Spinal cord (tissue), 10 donors: ENCODE measurements at regions not wholly inside any gene's neighbourhood (a gene's known extent, or its start where the extent isn't known, plus 50 kb on each side); places are given as distances from the start of the nearest gene placed in this dataset. TPM values are rescaled to one million over a fixed set of nuclear protein-coding genes. Genes with fewer than 3 reads are reported as not detected.

Experiments used
- DNase-seq, 6 donors: peaks; one replicate each; pipeline versions ENCODE4 v3.0.0 to v3.0.0-alpha.2; 2013 to 2015; ENCODE audit warnings: low spot score in 6 of 6, low read depth in 4 of 6
- H3K27ac ChIP-seq: one replicate; pipeline ENCODE4 v1.5.1; 2013; ENCODE audit warnings: low read depth, low read length, control low read depth
- H3K27me3 ChIP-seq: one replicate; pipeline ENCODE4 v1.6.1; 2013; ENCODE audit warnings: low read length; ENCODE audit not compliant: control insufficient read depth, insufficient read depth
- H3K36me3 ChIP-seq: one replicate; pipeline ENCODE4 v1.6.1; 2013; ENCODE audit warnings: low read length; ENCODE audit not compliant: control insufficient read depth, insufficient read depth
- H3K4me1 ChIP-seq: one replicate; pipeline ENCODE4 v1.6.1; 2013; ENCODE audit warnings: low read length; ENCODE audit not compliant: control insufficient read depth, insufficient read depth
- H3K4me3 ChIP-seq: one replicate; pipeline ENCODE4 v1.5.1; 2013; ENCODE audit warnings: low read depth, low read length, control low read depth
- H3K9me3 ChIP-seq: one replicate; pipeline ENCODE4 v1.6.1; 2013; ENCODE audit warnings: low read length; ENCODE audit not compliant: control insufficient read depth, insufficient read depth
- WGBS: methylation state at CpG from one replicate; pipeline ENCODE4 v1.1.5; 2013; ENCODE audit warnings: missing lambda C conversion rate; ENCODE audit not compliant: insufficient coverage; 5-methylcytosine and 5-hydroxymethylcytosine counted together
- small RNA-seq: library from RNA; depleted of rRNA; stranded (forward); fragments of <200 nt; gene quantifications from one replicate; pipeline ENCODE3, GENCODE V24; 2014; ENCODE audit warnings: low replicate concordance
- donor health status: healthy.

DNA sequence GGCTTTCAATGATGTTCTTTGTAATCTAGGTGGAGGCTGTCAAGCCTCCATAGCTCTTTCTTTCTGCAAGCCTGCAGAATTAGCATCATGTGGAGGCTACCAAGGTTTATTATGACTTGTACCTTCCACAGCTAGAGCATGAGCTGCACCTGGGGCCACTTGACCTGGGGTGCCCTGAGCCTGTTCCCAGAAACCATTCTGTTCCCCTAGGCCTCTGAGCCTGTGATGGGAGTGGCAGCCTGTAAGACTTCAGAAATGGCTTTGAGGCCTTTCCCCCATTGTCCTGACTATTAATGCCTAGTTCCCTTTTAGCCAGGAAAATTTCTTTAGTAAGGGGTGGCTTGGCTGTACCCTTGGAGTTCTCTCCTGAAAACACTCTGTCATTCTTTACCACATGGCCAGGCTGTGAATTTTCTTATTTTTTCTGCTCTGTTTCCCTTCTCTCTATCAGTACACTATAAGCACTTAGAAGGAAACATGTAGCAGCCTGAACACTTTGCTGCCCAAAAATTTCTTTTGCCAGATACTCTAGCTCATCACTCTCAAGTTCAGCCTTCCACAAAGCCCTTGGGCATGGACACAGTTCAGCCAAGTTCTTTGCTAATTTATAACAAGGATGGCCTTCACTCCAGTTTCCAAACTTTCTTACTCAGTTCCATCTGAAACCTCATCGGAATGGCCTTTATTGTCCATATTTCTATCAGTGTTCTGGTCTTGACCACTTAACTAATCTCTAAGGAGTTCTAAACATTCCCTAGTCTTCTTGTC lies 61.4 kb upstream of the NR3C1 start:
- Histone ChIP-seq H3K4me3 (no peak overlapping the region), H3K9me3 (peaks cover 2% of the 10 kb centered on the region), H3K4me1 (no peaks in the 10 kb centered on the region), H3K27ac (no peak overlapping the region), H3K36me3 (no peaks in the 10 kb centered on the region), H3K27me3 (no peaks in the 10 kb centered on the region)
- no peak for DNase-seq
- WGBS = 100% methylated on average over 1 of the region's 1 CpG

DNA sequence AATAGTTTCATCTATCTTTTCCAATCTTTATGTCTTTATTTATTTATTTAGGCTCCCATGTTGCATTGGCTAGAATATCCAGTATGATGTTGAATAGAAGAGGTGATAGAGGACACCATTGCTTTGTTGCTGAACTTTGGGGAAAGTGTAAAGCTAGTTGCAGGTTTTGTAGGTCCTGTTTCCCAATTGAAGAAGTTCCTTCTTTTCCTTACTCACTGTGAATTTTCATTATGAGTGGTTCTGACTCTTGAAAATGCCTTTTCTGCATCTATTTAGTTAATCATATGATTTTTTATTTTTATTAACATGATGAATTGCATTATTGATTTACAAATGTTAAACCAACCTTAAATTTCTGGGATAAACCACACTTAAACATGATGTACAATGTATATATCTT lies 58.9 kb upstream of the NR3C1 start:
- Histone ChIP-seq H3K36me3 (no peaks in the 10 kb centered on the region), H3K9me3 (peaks cover 2% of the 10 kb centered on the region), H3K4me3 (no peak overlapping the region), H3K4me1 (no peaks in the 10 kb centered on the region), H3K27ac (no peak overlapping the region), H3K27me3 (no peaks in the 10 kb centered on the region)
- no peak for DNase-seq

DNA sequence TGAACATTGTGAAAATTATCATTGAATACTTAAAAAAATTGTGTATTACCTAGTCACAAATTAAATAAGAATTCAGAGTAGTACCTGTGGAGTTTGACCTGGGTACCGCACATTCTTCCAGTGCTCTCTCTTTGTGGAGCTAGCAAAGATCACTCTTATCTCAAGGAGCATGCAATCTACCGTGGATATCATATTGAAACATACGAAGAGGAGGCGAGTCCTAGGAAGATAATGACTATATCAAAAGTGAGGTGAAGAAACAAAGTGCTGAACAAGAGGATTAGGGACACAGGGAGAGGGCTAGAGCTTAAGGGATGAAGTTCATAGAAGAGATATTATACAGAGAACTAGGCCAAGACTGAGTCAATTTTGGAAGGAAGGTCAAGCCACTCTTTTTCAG lies 55.9 kb upstream of the NR3C1 start:
- H3K4me1 ChIP-seq = no peaks in the 10 kb centered on the region
- H3K27me3 ChIP-seq = no peaks in the 10 kb centered on the region
- H3K4me3 ChIP-seq = no peak overlapping the region
- no peak overlapping the region for H3K27ac ChIP-seq
- H3K36me3 ChIP-seq = no peaks in the 10 kb centered on the region
- no peak for DNase-seq
- no peaks in the 10 kb centered on the region for H3K9me3 ChIP-seq
- no CpG with 5 or more reads among the region's 4 CpGs for whole genome bisulfite sequencing

DNA sequence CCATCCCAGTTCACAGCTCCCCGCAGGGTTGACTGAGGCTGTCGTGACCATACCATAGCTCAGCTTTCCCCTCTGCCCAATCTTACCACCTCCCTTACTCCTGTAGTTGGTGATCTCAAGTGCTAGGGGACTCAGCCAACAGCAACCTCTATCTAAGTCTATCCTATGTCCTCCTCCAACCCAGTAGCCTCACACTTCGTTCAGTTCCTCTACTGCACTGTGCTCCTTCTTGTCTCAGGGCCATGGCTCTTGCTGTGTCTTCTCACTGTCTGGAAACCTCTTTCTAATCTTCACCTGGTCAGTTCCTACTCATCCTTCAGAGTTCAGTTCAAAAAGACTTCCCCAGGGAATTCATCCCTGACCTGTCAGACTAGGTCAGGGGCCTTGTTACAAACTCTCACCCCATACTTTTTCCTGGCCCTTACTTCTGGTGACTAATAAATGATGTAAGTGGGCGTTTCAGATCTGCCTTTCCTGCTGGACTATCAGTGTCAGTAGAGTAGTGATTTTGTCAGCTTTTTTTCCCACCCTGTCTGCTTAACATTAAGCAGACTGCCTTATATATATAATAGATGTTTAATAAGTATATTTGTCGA lies 53.6 kb upstream of the NR3C1 start:
- Histone ChIP-seq H3K36me3 (no peaks in the 10 kb centered on the region), H3K4me3 (no peak overlapping the region), H3K4me1 (no peaks in the 10 kb centered on the region)

DNA sequence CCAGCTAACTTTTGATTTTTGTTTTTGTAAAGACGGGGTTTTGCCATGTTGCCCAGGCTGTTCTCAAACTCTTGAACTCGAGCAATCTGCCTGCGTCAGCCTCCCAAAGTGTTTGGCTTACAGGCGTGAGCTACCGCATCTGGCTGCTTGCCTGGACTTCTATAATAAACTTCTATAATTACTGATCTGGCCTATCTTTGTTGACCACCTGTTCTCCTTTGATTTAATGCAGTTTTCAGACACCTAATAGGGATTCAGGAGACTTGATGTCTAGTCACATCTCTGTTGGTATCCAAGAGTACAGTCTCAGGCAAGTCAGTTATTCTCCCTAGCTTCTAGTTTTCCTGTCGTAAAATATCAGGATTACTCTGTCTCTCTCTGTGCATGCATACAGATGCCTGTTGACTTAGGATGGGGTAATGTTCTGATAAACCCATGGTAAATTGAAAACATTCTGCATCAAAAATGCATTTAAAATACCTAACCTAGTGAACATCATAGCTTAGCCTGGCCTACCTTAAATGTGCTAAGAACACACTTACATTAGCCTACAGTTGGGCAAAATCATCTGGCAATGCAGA lies 51.5 kb upstream of the NR3C1 start:
- DNase-seq = no peak
- Histone ChIP-seq H3K9me3 (no peaks in the 10 kb centered on the region), H3K27ac (no peak overlapping the region), H3K27me3 (no peaks in the 10 kb centered on the region), H3K36me3 (no peaks in the 10 kb centered on the region), H3K4me1 (no peaks in the 10 kb centered on the region), H3K4me3 (no peak overlapping the region)
- 77% methylated on average over 4 of the region's 6 CpGs for WGBS

More for the DNA sequence above, 53.6 kb upstream of the NR3C1 start:
- Histone ChIP-seq H3K27me3 (no peaks in the 10 kb centered on the region), H3K9me3 (no peaks in the 10 kb centered on the region), H3K27ac (no peak overlapping the region)
- 88% methylated on average over 3 of the region's 5 CpGs for WGBS
- no peak for DNase-seq

DNA sequence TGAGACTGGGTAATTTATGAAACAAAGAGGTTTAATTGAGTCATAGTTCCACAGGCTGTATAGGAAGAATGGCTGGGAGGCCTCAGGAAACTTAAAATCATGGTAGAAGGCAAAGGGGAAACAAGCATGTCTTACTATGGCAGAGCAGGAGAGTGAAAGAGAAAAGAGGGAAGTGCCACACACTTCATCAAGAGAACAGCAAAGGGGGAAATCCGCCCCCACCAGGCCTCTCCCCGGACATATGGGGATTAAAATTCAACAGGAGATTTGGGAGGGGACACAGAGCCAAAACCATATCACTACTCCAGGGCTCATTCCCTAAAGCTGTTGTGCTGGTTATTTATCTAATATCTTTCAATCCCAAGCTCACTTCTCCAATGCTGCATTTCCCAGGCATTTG lies 50.2 kb upstream of the NR3C1 start:
- Histone ChIP-seq H3K4me3 (no peak overlapping the region), H3K36me3 (no peaks in the 10 kb centered on the region), H3K9me3 (no peaks in the 10 kb centered on the region), H3K4me1 (no peaks in the 10 kb centered on the region), H3K27ac (no peak overlapping the region), H3K27me3 (no peaks in the 10 kb centered on the region)
- DNase-seq = no peak
- WGBS = no CpG with 5 or more reads among the region's 2 CpGs

Small RNA genes in the stretch of these regions (small RNA-seq; reads per million reads assigned to genes)
- not detected for gene MIR5197
- not detected for gene RNU7-156P
